Stimulated activated CD8-positive, alpha-beta memory T cell treated with anti-CD3 and anti-CD28 coated beads, Interleukin-7, amount 100 ng/mL, for 4 hours (primary cell): ENCODE measurements at regions not wholly inside any gene's neighbourhood (a gene's known extent, or its start where the extent isn't known, plus 50 kb on each side); places are given as distances from the start of the nearest gene placed in this dataset.
"Not testable (repeated sequence)": the region's sequence is repeated elsewhere in the genome, so short reads cannot be mapped to it uniquely, and the experiment has no call there.

Experiments
- DNase-seq, 2 donors: peaks; one replicate each; pipeline ENCODE4 v3.0.0-alpha.2; 2020; ENCODE audit warnings: low read depth in 2 of 2

- DNase-seq, result no peak
Measured at GRCh38 chr6:3553254-3553653, 96.4 kb upstream of the SLC22A23 start.

GRCh38 chr6:3551716-3552511 is 95.1 kb upstream of the SLC22A23 start:
- DNase-seq, result no peak

- DNase-seq, result no peak
Measured at GRCh38 chr6:3549314-3549940, 92.6 kb upstream of the SLC22A23 start.

GRCh38 chr6:3546121-3546520 is 89.3 kb upstream of the SLC22A23 start:
- no peak for DNase-seq

- no peak for DNase-seq
Measured at GRCh38 chr6:3545156-3545555, 88.3 kb upstream of the SLC22A23 start.

GRCh38 chr6:3542032-3542640 is 85.3 kb upstream of the SLC22A23 start:
- DNase-seq, result no peak

GRCh38 chr6:3541006-3541585 is 84.2 kb upstream of the SLC22A23 start:
- DNase-seq, result no peak

GRCh38 chr6:3540253-3540820 is 83.5 kb upstream of the SLC22A23 start:
- no peak for DNase-seq

GRCh38 chr6:3538536-3538935 is 81.7 kb upstream of the SLC22A23 start:
- no peak for DNase-seq

GRCh38 chr6:3536901-3537300 is 80.1 kb upstream of the SLC22A23 start:
- no peak for DNase-seq

GRCh38 chr6:3535776-3536435 is 79.1 kb upstream of the SLC22A23 start:
- DNase-seq, result no peak

- DNase-seq, result no peak
Measured at GRCh38 chr6:3535033-3535775, 78.4 kb upstream of the SLC22A23 start.

- DNase-seq, result no peak
Measured at GRCh38 chr6:3534599-3534998, 77.7 kb upstream of the SLC22A23 start.

GRCh38 chr6:3533981-3534380 is 77.1 kb upstream of the SLC22A23 start:
- DNase-seq, result no peak

- DNase-seq, result no peak
Measured at GRCh38 chr6:3532296-3532916, 75.6 kb upstream of the SLC22A23 start.

- DNase-seq, result no peak
Measured at GRCh38 chr6:3531481-3531880, 74.6 kb upstream of the SLC22A23 start.

GRCh38 chr6:3530515-3530914 is 73.7 kb upstream of the SLC22A23 start:
- no peak for DNase-seq

GRCh38 chr6:3529721-3530120 is 72.9 kb upstream of the SLC22A23 start:
- DNase-seq, result no peak

GRCh38 chr6:3529232-3529631 is 72.4 kb upstream of the SLC22A23 start:
- no peak for DNase-seq

GRCh38 chr6:3528081-3528671 is 71.3 kb upstream of the SLC22A23 start:
- not testable (repeated sequence) for DNase-seq
